Neural cell (in vitro differentiated cells): ENCODE measurements at regions not wholly inside any gene's neighbourhood (a gene's known extent, or its start where the extent isn't known, plus 50 kb on each side); places are given as distances from the start of the nearest gene placed in this dataset.

ENCODE experiments used
- H2AFZ ChIP-seq: fragments of 200-600, 300-800 bp; sonication (generic), shearing (Covaris generic); 2 replicates; pipeline ENCODE4 v1.6.0; 2014; ENCODE audit warnings: low read depth, mild to moderate bottlenecking, antibody characterized with exemption, low read length, moderate library complexity
- H3F3A ChIP-seq: fragments of 200-600 bp; shearing (Covaris generic); 2 replicates; pipeline ENCODE4 v1.6.1; 2016; ENCODE audit warnings: mild to moderate bottlenecking, moderate library complexity, mixed read lengths, antibody characterized with exemption, low read length; ENCODE audit not compliant: insufficient read depth, poor library complexity, severe bottlenecking
- H3K27ac ChIP-seq: fragments of 200-600, 300-800 bp; sonication (generic), shearing (Covaris generic); 2 replicates; pipeline ENCODE4 v1.5.1; 2014; ENCODE audit warnings: mild to moderate bottlenecking, low read length, moderate library complexity
- H3K27me3 ChIP-seq: fragments of 300-800, 200-600 bp; sonication (generic), shearing (Covaris generic); 2 replicates; pipeline ENCODE4 v1.6.0; 2014; ENCODE audit warnings: mild to moderate bottlenecking, low read depth, low read length, moderate library complexity; ENCODE audit not compliant: insufficient read depth
- H3K36me3 ChIP-seq: fragments of 300-800, 200-600 bp; sonication (generic), shearing (Covaris generic); 2 replicates; pipeline ENCODE4 v1.5.1; 2014; ENCODE audit warnings: mild to moderate bottlenecking, antibody characterized with exemption, low read length, moderate library complexity; ENCODE audit not compliant: insufficient read depth
- H3K4me2 ChIP-seq: fragments of 300-800, 200-600 bp; sonication (generic), shearing (Covaris generic); 2 replicates; pipeline ENCODE4 v1.6.0; 2014; ENCODE audit warnings: mild to moderate bottlenecking, low read length
- H3K4me3 ChIP-seq: fragments of 300-800, 200-600 bp; sonication (generic), shearing (Covaris generic); 2 replicates; pipeline ENCODE4 v1.5.1; 2014; ENCODE audit warnings: mild to moderate bottlenecking, low read length, moderate library complexity
- H3K79me2 ChIP-seq: fragments of 200-600 bp; shearing (Covaris generic); replicated peaks from 2 replicates; pipeline ENCODE4 v1.6.0; 2014; ENCODE audit warnings: mild to moderate bottlenecking, low read length, moderate library complexity; ENCODE audit not compliant: insufficient read depth
- H3K9ac ChIP-seq: fragments of 300-800, 200-600 bp; sonication (generic), shearing (Covaris generic); 2 replicates; pipeline ENCODE4 v1.6.1; 2016; ENCODE audit warnings: mild to moderate bottlenecking, low read length, mixed read lengths
- H3K9me2 ChIP-seq: fragments of 200-600 bp; shearing (Covaris generic); 2 replicates; pipeline ENCODE4 v1.6.1; 2016; ENCODE audit warnings: mild to moderate bottlenecking, low read length, mixed read lengths; ENCODE audit not compliant: insufficient read depth
- H3K9me3 ChIP-seq: fragments of 200-600, 300-800 bp; sonication (generic), shearing (Covaris generic); 2 replicates; pipeline ENCODE4 v1.6.1; 2016; ENCODE audit warnings: mild to moderate bottlenecking, mixed run types, low read length, moderate library complexity, mixed read lengths
- H4K20me1 ChIP-seq: fragments of 200-600 bp; shearing (Covaris generic); 2 replicates; pipeline ENCODE4 v1.6.1; 2016; ENCODE audit warnings: mild to moderate bottlenecking, mixed run types; ENCODE audit not compliant: insufficient read depth
- EP300 ChIP-seq: fragments of 450-650 bp; conservative IDR thresholded peaks from 2 replicates; pipeline ENCODE4 v1.6.1; 2014; ENCODE audit warnings: antibody characterized with exemption, mild to moderate bottlenecking, moderate library complexity; ENCODE audit not compliant: poor library complexity, severe bottlenecking
- EZH2 ChIP-seq: fragments of 200-600, 300-800 bp; shearing (Covaris generic), sonication (generic); IDR thresholded peaks from 2 replicates; pipeline ENCODE4 v1.6.1; 2014; ENCODE audit warnings: antibody characterized with exemption, low read length, borderline replicate concordance, mild to moderate bottlenecking; ENCODE audit not compliant: insufficient read depth, poor library complexity, severe bottlenecking
- MXI1 ChIP-seq: fragments of 450-650 bp; conservative IDR thresholded peaks from 2 replicates; pipeline ENCODE4 v1.6.1; 2014; ENCODE audit warnings: antibody characterized with exemption, mild to moderate bottlenecking; ENCODE audit not compliant: poor library complexity, severe bottlenecking
- POLR2AphosphoS5 ChIP-seq: IDR thresholded peaks from 2 replicates; pipeline ENCODE4 v1.6.1; 2012
- RAD21 ChIP-seq: fragments of 450-650 bp; conservative IDR thresholded peaks from 2 replicates; pipeline ENCODE4 v1.6.1; 2014; ENCODE audit warnings: antibody characterized with exemption, mild to moderate bottlenecking, moderate library complexity
- SMC3 ChIP-seq: fragments of 450-650 bp; conservative IDR thresholded peaks from 2 replicates; pipeline ENCODE4 v1.6.1; 2014; ENCODE audit warnings: antibody characterized with exemption, mild to moderate bottlenecking, moderate library complexity; ENCODE audit not compliant: poor library complexity
- TAF1 ChIP-seq: IDR thresholded peaks from 2 replicates; pipeline ENCODE4 v1.6.1; 2012; ENCODE audit warnings: low read depth
- TF ChIP-seq, protein P1 (sequence below): IDR thresholded peaks from 2 replicates; pipeline ENCODE4 v1.6.1; 2012; ENCODE audit warnings: borderline replicate concordance
- TF ChIP-seq, protein P2 (sequence below): fragments of 450-650 bp; IDR thresholded peaks from 2 replicates; pipeline ENCODE4 v1.5.1; 2014; ENCODE audit warnings: antibody characterized with exemption, mild to moderate bottlenecking, moderate library complexity; ENCODE audit not compliant: poor library complexity, severe bottlenecking

DNA sequence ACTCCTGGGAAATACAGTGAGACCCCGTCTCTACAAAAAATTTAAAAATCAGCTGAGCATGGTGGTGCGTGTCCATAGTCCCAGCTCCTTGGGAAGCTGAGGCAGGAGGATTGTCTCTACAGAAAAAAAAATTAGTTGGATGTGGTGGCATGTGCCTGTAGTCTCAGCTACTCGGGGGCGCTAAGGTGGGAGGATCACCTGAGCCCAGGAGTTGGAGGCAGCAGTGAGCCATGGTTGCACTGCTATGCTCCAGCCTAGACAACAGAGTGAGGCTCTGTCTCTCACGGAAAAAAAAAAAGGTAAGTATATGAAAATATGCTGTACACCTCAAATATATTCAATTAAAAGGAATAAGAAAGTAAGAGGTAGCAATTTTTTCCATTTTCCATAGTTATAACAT is 92.5 kb upstream of the TGIF1 start:
- Histone ChIP-seq H3F3A (no peaks in the 10 kb centered on the region), H3K36me3 (no peaks in the 10 kb centered on the region), H3K27me3 (no peaks in the 10 kb centered on the region), H4K20me1 (no peaks in the 10 kb centered on the region), H3K4me3 (no peak overlapping the region), H3K9me2 (no peaks in the 10 kb centered on the region), H2AFZ (no peak overlapping the region), H3K9ac (no peak overlapping the region), H3K27ac (no peak overlapping the region), H3K79me2 (no peaks in the 10 kb centered on the region), H3K4me2 (no peak overlapping the region), H3K9me3 (no peaks in the 10 kb centered on the region)
- TF ChIP-seq RAD21 (no peak), SMC3 (no peak), MXI1 (no peak), TAF1 (no peak), EZH2 (no peak), POLR2AphosphoS5 (no peak)
- TF ChIP-seq, protein P1, sequence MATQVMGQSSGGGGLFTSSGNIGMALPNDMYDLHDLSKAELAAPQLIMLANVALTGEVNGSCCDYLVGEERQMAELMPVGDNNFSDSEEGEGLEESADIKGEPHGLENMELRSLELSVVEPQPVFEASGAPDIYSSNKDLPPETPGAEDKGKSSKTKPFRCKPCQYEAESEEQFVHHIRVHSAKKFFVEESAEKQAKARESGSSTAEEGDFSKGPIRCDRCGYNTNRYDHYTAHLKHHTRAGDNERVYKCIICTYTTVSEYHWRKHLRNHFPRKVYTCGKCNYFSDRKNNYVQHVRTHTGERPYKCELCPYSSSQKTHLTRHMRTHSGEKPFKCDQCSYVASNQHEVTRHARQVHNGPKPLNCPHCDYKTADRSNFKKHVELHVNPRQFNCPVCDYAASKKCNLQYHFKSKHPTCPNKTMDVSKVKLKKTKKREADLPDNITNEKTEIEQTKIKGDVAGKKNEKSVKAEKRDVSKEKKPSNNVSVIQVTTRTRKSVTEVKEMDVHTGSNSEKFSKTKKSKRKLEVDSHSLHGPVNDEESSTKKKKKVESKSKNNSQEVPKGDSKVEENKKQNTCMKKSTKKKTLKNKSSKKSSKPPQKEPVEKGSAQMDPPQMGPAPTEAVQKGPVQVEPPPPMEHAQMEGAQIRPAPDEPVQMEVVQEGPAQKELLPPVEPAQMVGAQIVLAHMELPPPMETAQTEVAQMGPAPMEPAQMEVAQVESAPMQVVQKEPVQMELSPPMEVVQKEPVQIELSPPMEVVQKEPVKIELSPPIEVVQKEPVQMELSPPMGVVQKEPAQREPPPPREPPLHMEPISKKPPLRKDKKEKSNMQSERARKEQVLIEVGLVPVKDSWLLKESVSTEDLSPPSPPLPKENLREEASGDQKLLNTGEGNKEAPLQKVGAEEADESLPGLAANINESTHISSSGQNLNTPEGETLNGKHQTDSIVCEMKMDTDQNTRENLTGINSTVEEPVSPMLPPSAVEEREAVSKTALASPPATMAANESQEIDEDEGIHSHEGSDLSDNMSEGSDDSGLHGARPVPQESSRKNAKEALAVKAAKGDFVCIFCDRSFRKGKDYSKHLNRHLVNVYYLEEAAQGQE = no peak
- TF ChIP-seq, protein P2, sequence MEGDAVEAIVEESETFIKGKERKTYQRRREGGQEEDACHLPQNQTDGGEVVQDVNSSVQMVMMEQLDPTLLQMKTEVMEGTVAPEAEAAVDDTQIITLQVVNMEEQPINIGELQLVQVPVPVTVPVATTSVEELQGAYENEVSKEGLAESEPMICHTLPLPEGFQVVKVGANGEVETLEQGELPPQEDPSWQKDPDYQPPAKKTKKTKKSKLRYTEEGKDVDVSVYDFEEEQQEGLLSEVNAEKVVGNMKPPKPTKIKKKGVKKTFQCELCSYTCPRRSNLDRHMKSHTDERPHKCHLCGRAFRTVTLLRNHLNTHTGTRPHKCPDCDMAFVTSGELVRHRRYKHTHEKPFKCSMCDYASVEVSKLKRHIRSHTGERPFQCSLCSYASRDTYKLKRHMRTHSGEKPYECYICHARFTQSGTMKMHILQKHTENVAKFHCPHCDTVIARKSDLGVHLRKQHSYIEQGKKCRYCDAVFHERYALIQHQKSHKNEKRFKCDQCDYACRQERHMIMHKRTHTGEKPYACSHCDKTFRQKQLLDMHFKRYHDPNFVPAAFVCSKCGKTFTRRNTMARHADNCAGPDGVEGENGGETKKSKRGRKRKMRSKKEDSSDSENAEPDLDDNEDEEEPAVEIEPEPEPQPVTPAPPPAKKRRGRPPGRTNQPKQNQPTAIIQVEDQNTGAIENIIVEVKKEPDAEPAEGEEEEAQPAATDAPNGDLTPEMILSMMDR = no peak

DNA sequence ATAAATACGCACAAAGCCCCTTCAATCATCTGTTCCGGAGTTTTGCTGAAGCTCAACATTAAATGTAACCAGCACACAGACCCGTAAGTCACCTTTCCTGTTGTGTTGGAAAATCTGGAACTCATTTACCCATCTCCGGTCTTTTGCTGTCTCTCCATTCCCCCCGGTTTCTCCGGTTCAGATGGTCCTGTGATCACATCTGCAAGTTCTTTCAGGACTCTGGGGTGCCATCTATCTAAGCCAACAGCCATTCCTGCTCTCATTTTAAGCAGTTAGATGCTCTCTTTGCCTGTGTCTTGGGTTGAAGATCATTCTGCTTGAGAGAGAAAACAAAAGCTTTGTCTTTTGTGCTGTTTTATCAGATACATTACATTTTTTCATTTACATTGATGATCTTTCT is 91.7 kb upstream of the TGIF1 start:
- Histone ChIP-seq H3K79me2 (no peaks in the 10 kb centered on the region), H3F3A (no peaks in the 10 kb centered on the region), H3K36me3 (no peaks in the 10 kb centered on the region), H3K9ac (no peak overlapping the region), H4K20me1 (no peaks in the 10 kb centered on the region), H3K9me2 (no peaks in the 10 kb centered on the region), H3K4me2 (no peak overlapping the region), H3K4me3 (no peak overlapping the region), H2AFZ (no peak overlapping the region), H3K27me3 (no peaks in the 10 kb centered on the region), H3K9me3 (no peaks in the 10 kb centered on the region), H3K27ac (no peak overlapping the region)
- TF ChIP-seq MXI1 (no peak), EZH2 (no peak), SMC3 (no peak), EP300 (no peak)
- TF ChIP-seq, protein P1 = no peak
